NCI-H524 treated with DMSO at 0.1 percent for 48 hours (cell line): ENCODE measurements at regions not wholly inside any gene's neighbourhood (a gene's known extent, or its start where the extent isn't known, plus 50 kb on each side); places are given as distances from the start of the nearest gene placed in this dataset.
"Not testable (repeated sequence)": the region's sequence is repeated elsewhere in the genome, so short reads cannot be mapped to it uniquely, and the experiment has no call there.

Source experiments
- DNase-seq: peaks from one replicate; lab custom pipeline; 2025; lab: John Stamatoyannopoulos, UW

DNA sequence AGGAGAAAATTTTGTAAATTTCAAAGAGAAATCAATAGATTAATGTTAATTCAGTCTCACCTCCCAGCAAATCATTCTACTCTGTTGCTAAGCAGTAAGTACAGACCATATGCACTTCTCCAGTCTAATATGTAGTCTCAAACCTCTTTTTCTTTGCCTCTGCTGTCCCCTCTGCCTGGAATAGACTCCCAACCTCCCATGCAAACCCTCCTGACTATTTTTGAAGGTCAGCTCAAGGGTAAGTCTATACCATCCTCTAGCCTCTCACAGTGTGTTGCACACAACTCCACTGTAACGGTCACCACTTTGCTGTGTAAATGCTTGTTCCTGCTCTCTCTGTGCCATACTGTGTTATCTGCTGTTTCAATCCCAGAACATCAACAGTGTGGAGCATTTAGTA is 94.5 kb upstream of the TRIM77 start:
- not testable (repeated sequence) for DNase-seq

GRCh38 chr11:89616161-89616560 is 93.9 kb upstream of the TRIM77 start:
- not testable (repeated sequence) for DNase-seq

DNA sequence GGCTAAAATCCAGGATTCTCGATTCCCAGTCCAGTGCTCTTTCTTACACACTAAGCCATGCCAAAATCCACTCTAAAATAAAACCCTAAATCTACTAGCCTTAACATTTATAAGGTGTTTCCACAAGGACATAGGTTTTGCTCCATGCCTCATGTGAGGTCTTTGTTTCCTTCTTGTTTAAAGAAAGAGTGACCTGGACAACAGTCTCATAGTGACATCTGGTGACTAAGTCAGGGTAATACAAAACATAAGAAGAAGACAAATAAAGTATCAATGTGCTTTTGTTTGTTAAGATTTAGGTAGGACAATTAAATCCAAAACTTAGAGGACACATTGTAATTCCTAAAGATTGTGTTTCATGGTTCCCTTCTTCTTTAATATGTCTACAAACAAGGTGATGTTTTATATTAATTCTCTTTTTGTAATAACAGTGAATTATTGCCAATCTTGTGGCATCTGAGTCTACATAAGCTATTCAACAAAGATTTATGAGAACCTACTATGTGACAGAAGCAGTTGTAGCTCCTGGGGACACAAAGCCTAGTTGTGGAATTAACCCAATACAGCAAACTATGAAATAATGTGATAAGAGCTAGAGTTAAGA is 93.0 kb upstream of the TRIM77 start:
- DNase-seq, result not testable (repeated sequence)

GRCh38 chr11:89620721-89621120 is 89.4 kb upstream of the TRIM77 start:
- not testable (repeated sequence) for DNase-seq

GRCh38 chr11:89625171-89625570 is 84.9 kb upstream of the TRIM77 start:
- DNase-seq, result no peak

GRCh38 chr11:89626366-89626765 is 83.7 kb upstream of the TRIM77 start:
- DNase-seq, result no peak

- not testable (repeated sequence) for DNase-seq
These were observed 83.2 kb upstream of the TRIM77 start for GRCh38 chr11:89626881-89627280.

DNA sequence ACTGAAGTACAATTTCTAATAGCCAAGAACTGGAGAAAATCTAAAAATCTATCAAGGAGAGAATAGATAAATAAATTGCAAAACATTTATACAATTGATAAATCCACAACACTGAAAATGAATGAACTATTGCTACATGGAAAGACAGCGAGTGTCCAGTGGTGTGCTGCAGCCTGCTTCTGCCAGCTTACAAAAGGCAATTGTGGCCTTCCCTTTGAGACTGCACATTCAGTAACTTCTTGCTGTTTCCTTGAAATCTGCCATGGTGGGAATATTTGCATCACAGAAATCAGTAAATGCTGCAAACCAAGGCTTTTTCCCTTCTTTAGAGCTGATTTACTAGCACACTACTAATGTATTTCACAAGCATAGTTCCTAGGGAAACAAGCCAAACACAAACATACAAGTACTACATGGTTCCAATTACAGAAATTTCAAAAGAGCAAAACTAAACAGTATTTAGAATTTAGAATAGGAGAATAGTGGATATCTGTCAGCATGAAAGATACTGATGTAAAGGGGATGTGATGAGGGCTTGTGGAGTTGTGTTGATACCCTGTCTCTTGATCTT is 76.9 kb upstream of the TRIM77 start:
- no peak for DNase-seq

DNA sequence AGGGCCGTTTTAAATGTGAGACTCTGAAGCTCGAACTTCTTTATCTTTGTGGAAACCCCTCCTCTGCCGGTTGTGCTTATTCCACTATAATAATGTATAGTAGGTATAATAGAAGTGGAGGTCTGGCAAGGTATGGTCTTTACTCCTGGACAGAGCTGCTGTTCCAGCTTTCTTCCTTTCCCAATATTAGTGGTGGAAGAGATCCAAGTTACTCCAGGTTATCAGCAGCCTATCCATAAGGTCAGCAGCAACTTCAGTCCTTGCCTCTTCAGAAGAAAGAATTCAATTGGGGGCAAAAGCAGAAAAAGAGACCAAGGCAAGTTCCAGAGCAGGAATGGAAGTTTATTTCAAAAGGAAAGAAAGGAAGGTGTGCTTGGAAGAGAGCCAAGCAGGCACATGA is 69.3 kb upstream of the TRIM77 start:
- not testable (repeated sequence) for DNase-seq

GRCh38 chr11:89648232-89648631 is 61.9 kb upstream of the TRIM77 start:
- not testable (repeated sequence) for DNase-seq

DNA sequence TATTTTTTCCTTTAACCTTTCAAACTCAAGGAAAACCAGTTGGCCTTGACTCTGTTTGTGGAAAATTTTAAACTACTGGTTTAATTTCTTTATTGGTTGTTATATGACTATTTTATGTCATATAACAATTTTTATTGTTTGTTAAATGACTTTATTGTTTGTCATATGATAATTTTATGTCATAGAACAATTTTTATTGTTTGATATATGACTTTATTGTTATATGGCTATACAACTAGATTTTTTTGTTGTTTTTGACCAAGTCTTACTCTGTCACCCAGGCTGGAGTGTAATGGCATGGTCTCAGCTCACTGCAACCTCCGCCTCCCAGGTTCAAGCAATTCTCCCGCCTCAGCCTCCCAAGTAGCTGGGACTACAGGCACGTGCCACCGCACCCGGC is 61.1 kb upstream of the TRIM77 start:
- DNase-seq, result not testable (repeated sequence)

DNA sequence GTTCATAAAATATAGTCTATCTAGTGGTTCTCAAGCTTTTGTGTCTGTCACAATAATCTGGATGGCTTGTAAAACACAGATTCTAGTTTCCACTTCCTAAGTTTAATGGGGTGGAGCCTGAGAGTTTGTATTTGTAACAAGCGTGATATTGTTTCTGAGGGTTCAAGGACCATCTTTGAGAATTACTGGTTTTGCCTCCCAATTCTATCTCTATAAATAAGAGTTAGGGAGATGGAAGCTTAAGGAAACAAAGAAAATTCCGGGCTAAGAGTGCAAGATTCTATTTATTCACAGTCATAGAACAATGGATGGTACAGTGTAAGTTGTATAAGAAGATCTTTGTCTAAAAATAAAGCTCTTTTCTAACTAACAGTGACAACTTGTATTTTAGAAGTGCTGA is 55.4 kb upstream of the TRIM77 start:
- DNase-seq, result not testable (repeated sequence)

DNA sequence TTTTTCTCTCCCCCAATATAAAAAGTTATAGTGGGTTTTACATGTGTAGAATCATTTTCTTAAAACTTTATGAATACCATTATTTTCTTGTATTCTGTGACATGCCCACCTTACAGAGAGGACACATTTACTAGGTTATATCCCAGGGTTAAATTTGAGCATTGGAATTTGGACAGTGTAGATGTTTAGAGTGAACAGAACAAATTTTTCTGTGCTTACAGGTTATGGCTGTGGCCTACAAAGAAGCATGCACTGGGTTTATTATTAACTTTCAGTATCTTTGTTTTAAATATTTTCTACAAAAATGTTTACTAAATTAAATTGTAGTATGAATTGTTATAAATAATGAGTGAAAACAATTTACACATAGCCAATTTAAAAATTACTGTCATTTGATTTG is 51.3 kb upstream of the TRIM77 start:
- DNase-seq, result not testable (repeated sequence)

DNA sequence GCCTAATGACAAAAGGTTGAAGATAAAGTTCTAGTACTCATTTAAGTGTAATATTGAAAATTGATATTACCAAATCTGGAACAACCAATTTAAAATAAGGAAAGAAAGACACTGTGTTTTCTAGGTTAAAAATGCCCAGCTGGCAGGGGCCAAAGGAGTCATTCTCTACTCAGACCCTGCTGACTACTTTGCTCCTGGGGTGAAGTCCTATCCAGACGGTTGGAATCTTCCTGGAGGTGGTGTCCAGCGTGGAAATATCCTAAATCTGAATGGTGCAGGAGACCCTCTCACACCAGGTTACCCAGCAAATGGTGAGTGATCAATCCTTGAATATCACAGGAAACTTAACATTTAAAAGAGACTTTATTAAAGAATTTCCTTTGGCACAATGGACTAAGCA is 50.7 kb upstream of the TRIM77 start:
- not testable (repeated sequence) for DNase-seq

- no peak for DNase-seq
These were observed 49.9 kb upstream of the TRIM77 start for GRCh38 chr11:89660234-89660633.
